Left lung (tissue), 4 donors: ENCODE measurements at regions not wholly inside any gene's neighbourhood (a gene's known extent, or its start where the extent isn't known, plus 50 kb on each side); places are given as distances from the start of the nearest gene placed in this dataset.

Experiments
- ATAC-seq: fragments of 200-7000 bp; cut with Tn5 transposase; one replicate; pipeline ENCODE4 v1.9.1; 2020; ENCODE audit warnings: moderate library complexity
- DNase-seq, 4 donors: peaks; one replicate each; pipeline ENCODE4 v3.0.0-alpha.2; 2013 to 2020
- H3K27ac ChIP-seq, 2 donors: fragments of 200-600 bp; sonication (generic) in 1 of 2; one replicate each; pipeline versions ENCODE4 v1.5.0 to v1.8.0; 2020 to 2021
- H3K27me3 ChIP-seq, 2 donors: fragments of 200-600 bp; sonication (generic) in 1 of 2; one replicate each; pipeline versions ENCODE4 v1.5.0 to v1.8.0; 2020 to 2021
- H3K36me3 ChIP-seq, 2 donors: fragments of 200-600 bp; sonication (generic) in 1 of 2; one replicate each; pipeline versions ENCODE4 v1.5.0 to v1.8.0; 2020 to 2021
- H3K4me1 ChIP-seq, 2 donors: fragments of 200-600 bp; one replicate each; pipeline ENCODE4 v1.8.0; 2021
- H3K4me3 ChIP-seq, 2 donors: fragments of 200-600 bp; sonication (generic) in 1 of 2; one replicate each; pipeline versions ENCODE4 v1.5.0 to v1.8.0; 2020 to 2021; ENCODE audit warnings: mild to moderate bottlenecking in 1 of 2
- H3K9me3 ChIP-seq, 2 donors: fragments of 200-600 bp; sonication (generic) in 1 of 2; one replicate each; pipeline versions ENCODE4 v1.5.0 to v1.8.0; 2020 to 2021
- intact Hi-C, 2 donors: fragments of 100-400 bp; cut with DNase I; formaldehyde crosslinking; loops; one replicate each; pipeline versions ENCODE4 v1.11.2 to v1.14.2; 2022
- TF ChIP-seq, protein P1 (sequence below), 2 donors: fragments of 200-600 bp; sonication (generic) in 1 of 2; IDR thresholded peaks; one replicate each; pipeline versions ENCODE4 v1.5.0 to v1.8.0; 2021; ENCODE audit warnings: antibody characterized with exemption in 2 of 2
- donor health status: DM: no; HTN: yes; CAD: no.
- donor health status: DM: no; HTN: no; CAD: no.

DNA sequence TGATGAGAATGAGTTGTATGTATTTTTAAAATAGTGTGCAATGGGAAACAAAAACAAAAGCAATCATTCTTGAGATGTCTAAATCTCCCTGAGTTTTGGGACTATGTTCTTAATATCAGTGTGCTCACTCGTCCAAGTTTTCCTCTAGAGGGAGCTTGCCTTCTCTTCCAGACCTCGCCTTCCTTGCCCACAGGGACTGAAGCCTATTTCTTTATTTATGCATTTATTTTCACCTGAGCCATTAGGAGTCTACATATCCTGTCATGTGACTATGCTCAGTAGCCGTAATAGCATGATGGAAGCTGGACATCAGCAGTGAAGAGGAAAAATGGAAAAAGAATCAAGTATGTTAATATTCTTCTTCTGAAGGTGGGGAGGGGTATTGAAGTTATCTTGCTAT, 131.2 kb downstream of the SH3BGRL2 start:
- Histone ChIP-seq H3K4me1 (no peaks in the 10 kb centered on the region), H3K36me3 (no peaks in the 10 kb centered on the region)
- intact Hi-C loops, result no loop called here

DNA sequence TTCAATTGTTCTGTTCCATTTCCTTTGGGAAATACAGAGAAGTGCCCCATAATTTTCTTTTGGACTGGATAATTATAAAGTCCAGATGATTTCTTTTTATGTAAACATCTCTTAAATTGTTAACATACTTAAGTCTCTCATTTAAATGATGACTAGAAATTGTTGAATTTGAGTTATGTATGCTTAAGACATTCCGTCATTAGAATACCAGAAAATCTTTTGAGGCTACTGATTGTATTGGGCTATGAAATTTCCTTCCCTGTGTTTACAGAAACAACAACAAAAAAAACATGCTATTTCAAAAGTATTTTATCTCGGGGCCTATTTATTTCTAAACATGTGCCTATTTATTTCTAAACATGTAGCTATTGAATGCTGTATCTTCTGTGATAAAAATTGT, 125.4 kb downstream of the SH3BGRL2 start:
- Histone ChIP-seq H3K4me1 (no peaks in the 10 kb centered on the region), H3K9me3 (no peaks in the 10 kb centered on the region), H3K36me3 (no peaks in the 10 kb centered on the region), H3K4me3 (no peak overlapping the region), H3K27me3 (peaks cover 0 to 3% of the 10 kb centered on the region in 2 donors), H3K27ac (no peak overlapping the region)
- DNase-seq, result no peak
- intact Hi-C loops, result no loop called here
- ATAC-seq, result no peak
- TF ChIP-seq, protein P1, sequence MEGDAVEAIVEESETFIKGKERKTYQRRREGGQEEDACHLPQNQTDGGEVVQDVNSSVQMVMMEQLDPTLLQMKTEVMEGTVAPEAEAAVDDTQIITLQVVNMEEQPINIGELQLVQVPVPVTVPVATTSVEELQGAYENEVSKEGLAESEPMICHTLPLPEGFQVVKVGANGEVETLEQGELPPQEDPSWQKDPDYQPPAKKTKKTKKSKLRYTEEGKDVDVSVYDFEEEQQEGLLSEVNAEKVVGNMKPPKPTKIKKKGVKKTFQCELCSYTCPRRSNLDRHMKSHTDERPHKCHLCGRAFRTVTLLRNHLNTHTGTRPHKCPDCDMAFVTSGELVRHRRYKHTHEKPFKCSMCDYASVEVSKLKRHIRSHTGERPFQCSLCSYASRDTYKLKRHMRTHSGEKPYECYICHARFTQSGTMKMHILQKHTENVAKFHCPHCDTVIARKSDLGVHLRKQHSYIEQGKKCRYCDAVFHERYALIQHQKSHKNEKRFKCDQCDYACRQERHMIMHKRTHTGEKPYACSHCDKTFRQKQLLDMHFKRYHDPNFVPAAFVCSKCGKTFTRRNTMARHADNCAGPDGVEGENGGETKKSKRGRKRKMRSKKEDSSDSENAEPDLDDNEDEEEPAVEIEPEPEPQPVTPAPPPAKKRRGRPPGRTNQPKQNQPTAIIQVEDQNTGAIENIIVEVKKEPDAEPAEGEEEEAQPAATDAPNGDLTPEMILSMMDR (IDR thresholded peaks at IDR 0.05), result no peak

More for the DNA sequence above, 131.2 kb downstream of the SH3BGRL2 start:
- Histone ChIP-seq H3K27ac (no peak overlapping the region), H3K4me3 (no peak overlapping the region), H3K9me3 (peaks cover 0 to 8% of the 10 kb centered on the region in 2 donors), H3K27me3 (no peaks in the 10 kb centered on the region)
- DNase-seq (no peak), ATAC-seq (no peak)
- TF ChIP-seq, protein P1 (IDR thresholded peaks at IDR 0.05), result no peak

DNA sequence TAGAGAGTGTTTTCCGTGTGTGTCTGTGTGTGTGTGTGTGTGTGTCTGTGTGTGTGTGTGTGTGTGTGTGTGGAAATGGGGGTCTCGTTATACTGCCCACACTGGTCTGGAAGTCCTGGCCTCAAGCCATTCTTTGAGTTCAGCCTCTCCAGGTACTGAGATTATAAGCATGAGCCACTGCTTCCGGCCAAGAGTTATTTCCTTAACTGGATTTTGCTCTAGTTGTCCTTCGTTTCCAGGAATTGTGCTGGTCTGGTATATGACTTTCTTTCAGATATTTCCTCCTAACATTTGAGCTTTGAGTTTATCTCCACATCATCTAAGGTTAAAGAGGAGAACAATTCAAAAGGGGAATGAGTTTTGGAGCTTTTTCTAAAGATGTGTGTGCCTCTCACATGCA, 124.8 kb downstream of the SH3BGRL2 start:
- DNase-seq, result no peak
- intact Hi-C loops, result no loop called here
- Histone ChIP-seq H3K27me3 (peaks cover 0 to 3% of the 10 kb centered on the region in 2 donors), H3K4me3 (no peak overlapping the region), H3K27ac (no peak overlapping the region), H3K4me1 (no peaks in the 10 kb centered on the region), H3K9me3 (no peaks in the 10 kb centered on the region), H3K36me3 (no peaks in the 10 kb centered on the region)
- no peak for ATAC-seq
- TF ChIP-seq, protein P1 (IDR thresholded peaks at IDR 0.05), result no peak
